DOHH2 (cell line): ENCODE measurements at regions not wholly inside any gene's neighbourhood (a gene's known extent, or its start where the extent isn't known, plus 50 kb on each side); places are given as distances from the start of the nearest gene placed in this dataset.

Experiments
- H3F3A ChIP-seq: fragments of 200-600 bp; sonication (generic), shearing (Covaris generic); 2 replicates; pipeline ENCODE4 v1.6.0; 2016; ENCODE audit warnings: antibody characterized with exemption, mild to moderate bottlenecking; ENCODE audit not compliant: control insufficient read depth, insufficient read depth
- H3K27ac ChIP-seq: fragments of 200-600 bp; sonication (generic); 2 replicates; pipeline ENCODE4 v1.5.1; 2014; ENCODE audit warnings: low read depth, mild to moderate bottlenecking, low read length, moderate library complexity
- H3K27me3 ChIP-seq: fragments of 200-600 bp; sonication (generic); 2 replicates; pipeline ENCODE4 v1.6.1; 2014; ENCODE audit warnings: mild to moderate bottlenecking, low read length, mixed read lengths; ENCODE audit not compliant: control insufficient read depth
- H3K36me3 ChIP-seq: fragments of 200-600 bp; sonication (generic); 2 replicates; pipeline ENCODE4 v1.6.1; 2014; ENCODE audit warnings: mild to moderate bottlenecking, low read length, moderate library complexity, mixed read lengths; ENCODE audit not compliant: control insufficient read depth
- H3K4me1 ChIP-seq: fragments of 200-600 bp; sonication (generic); 2 replicates; pipeline ENCODE4 v1.6.1; 2014; ENCODE audit warnings: mild to moderate bottlenecking, low read length, mixed read lengths; ENCODE audit not compliant: control insufficient read depth
- H3K4me2 ChIP-seq: fragments of 200-600 bp; sonication (generic); 2 replicates; pipeline ENCODE4 v1.6.0; 2014; ENCODE audit warnings: mild to moderate bottlenecking, low read length, moderate library complexity
- H3K4me3 ChIP-seq: fragments of 200-600 bp; sonication (generic); 2 replicates; pipeline ENCODE4 v1.5.1; 2014; ENCODE audit warnings: mild to moderate bottlenecking, low read length, mixed read lengths
- H3K79me2 ChIP-seq: fragments of 200-600 bp; sonication (generic); 2 replicates; pipeline ENCODE4 v1.6.1; 2014; ENCODE audit warnings: mild to moderate bottlenecking, low read length, mixed read lengths; ENCODE audit not compliant: control insufficient read depth
- H3K9me2 ChIP-seq: fragments of 200-600 bp; sonication (generic); replicated peaks from 2 replicates; pipeline ENCODE4 v1.6.1; 2014; ENCODE audit warnings: mild to moderate bottlenecking, low read length, mixed read lengths; ENCODE audit not compliant: control insufficient read depth
- H3K9me3 ChIP-seq: fragments of 200-600 bp; sonication (generic); 2 replicates; pipeline ENCODE4 v1.6.1; 2014; ENCODE audit warnings: antibody characterized with exemption, low read length, mixed read lengths; ENCODE audit not compliant: control insufficient read depth, insufficient read depth
- H4K20me1 ChIP-seq: fragments of 200-600 bp; sonication (generic); 2 replicates; pipeline ENCODE4 v1.6.0; 2014; ENCODE audit warnings: low read depth, mild to moderate bottlenecking, antibody characterized with exemption, low read length, moderate library complexity; ENCODE audit not compliant: control insufficient read depth, insufficient read depth
- EZH2phosphoT487 ChIP-seq: fragments of 200-600 bp; sonication (generic); IDR thresholded peaks from 2 replicates; pipeline ENCODE4 v1.6.1; 2017; ENCODE audit warnings: borderline replicate concordance, mild to moderate bottlenecking, antibody characterized with exemption, low read length, moderate library complexity, mixed read lengths
- TF ChIP-seq, protein P1 (sequence below): fragments of 200-600 bp; sonication (generic); IDR thresholded peaks from one replicate; pipeline ENCODE4 v1.5.1; 2014; ENCODE audit warnings: antibody characterized with exemption, mild to moderate bottlenecking, low read depth, low read length; ENCODE audit not compliant: poor library complexity, severe bottlenecking

DNA sequence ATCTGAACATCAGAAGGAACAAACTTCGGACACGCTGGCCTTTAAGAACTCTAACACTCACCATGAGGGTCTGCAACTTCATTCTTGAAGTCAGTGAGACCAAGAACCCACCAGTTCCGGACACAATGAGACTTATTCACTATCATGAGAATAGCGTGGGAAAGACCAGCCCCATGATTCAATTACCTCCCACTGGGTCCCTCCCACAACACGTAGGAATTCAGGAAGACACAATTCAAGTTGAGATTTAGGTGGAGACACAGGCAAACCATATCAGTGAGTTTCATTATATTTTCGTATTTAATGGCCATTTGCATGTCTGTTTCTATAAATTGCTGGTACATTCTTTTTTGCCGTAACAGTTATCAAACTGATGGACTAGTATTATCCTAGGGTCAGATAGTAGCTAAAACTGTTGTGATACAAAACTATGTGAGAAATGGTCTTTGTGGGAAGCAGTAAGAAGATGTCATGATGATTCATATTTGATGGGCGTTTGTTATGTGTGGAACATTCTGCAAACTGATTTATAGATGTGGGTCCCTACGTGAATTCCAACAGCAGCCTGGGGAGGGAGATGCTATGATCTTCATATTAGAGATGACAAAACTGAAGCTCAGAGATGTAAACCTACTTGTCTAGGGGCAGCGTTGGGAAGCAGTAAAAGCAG lies 282.4 kb upstream of the TMEM132C start:
- no peaks in the 10 kb centered on the region for H3K79me2 ChIP-seq
- TF ChIP-seq EZH2phosphoT487, result no peak
- TF ChIP-seq, protein P1, sequence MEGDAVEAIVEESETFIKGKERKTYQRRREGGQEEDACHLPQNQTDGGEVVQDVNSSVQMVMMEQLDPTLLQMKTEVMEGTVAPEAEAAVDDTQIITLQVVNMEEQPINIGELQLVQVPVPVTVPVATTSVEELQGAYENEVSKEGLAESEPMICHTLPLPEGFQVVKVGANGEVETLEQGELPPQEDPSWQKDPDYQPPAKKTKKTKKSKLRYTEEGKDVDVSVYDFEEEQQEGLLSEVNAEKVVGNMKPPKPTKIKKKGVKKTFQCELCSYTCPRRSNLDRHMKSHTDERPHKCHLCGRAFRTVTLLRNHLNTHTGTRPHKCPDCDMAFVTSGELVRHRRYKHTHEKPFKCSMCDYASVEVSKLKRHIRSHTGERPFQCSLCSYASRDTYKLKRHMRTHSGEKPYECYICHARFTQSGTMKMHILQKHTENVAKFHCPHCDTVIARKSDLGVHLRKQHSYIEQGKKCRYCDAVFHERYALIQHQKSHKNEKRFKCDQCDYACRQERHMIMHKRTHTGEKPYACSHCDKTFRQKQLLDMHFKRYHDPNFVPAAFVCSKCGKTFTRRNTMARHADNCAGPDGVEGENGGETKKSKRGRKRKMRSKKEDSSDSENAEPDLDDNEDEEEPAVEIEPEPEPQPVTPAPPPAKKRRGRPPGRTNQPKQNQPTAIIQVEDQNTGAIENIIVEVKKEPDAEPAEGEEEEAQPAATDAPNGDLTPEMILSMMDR, result no peak

DNA sequence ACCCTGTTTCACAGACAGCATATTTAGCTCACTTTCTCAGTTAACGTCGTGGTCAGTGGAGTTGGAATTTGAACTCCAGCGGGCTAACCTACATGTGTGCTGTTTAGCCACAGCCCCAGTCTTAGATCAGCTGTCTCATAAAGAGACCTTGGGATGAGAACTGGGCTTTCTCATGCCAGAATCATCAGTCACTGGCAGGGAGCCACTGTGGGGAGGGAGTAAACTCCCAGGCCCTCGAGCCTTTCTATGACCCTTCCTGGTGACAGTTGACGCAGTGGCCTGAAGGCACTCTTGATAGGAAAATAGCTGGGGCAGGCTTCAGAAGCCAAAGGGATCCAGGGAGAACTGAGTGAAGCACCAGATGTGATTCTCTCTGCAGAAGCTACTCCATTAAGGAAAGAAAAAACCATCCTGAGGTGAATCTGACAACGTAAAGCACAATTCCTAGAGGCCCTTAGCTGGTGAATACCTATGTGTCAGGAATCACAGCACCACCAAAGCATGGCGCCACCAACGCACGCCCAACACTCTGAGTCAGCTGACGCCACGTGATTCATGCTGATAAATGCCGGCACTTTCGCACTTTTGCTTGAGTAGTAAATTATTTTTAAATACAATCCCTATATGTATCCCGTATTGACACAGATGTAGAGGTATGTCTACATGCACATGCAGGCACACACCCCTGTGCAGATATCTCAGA lies 279.6 kb upstream of the TMEM132C start:
- H3K4me2 ChIP-seq, result no peak overlapping the region
- H3F3A ChIP-seq, result no peaks in the 10 kb centered on the region
- no peak overlapping the region for H3K27ac ChIP-seq
- no peaks in the 10 kb centered on the region for H3K79me2 ChIP-seq
- H4K20me1 ChIP-seq, result no peaks in the 10 kb centered on the region
- no peaks in the 10 kb centered on the region; the same call in 1 of the 2 replicates for H3K9me3 ChIP-seq
- H3K4me1 ChIP-seq, result no peaks in the 10 kb centered on the region
- H3K9me2 ChIP-seq, result no peaks in the 10 kb centered on the region
- TF ChIP-seq, protein P1, result no peak
- TF ChIP-seq EZH2phosphoT487, result no peak
- no peaks in the 10 kb centered on the region for H3K27me3 ChIP-seq
- H3K36me3 ChIP-seq, result no peaks in the 10 kb centered on the region
- no peak overlapping the region for H3K4me3 ChIP-seq

More for the DNA sequence above, 282.4 kb upstream of the TMEM132C start:
- Histone ChIP-seq H4K20me1 (no peaks in the 10 kb centered on the region), H3K36me3 (no peaks in the 10 kb centered on the region), H3K4me3 (no peak overlapping the region), H3K27ac (no peak overlapping the region), H3K4me2 (no peak overlapping the region), H3K27me3 (no peaks in the 10 kb centered on the region), H3K4me1 (no peaks in the 10 kb centered on the region), H3K9me3 (no peaks in the 10 kb centered on the region; the same call in 1 of the 2 replicates), H3F3A (no peaks in the 10 kb centered on the region), H3K9me2 (no peaks in the 10 kb centered on the region)

DNA sequence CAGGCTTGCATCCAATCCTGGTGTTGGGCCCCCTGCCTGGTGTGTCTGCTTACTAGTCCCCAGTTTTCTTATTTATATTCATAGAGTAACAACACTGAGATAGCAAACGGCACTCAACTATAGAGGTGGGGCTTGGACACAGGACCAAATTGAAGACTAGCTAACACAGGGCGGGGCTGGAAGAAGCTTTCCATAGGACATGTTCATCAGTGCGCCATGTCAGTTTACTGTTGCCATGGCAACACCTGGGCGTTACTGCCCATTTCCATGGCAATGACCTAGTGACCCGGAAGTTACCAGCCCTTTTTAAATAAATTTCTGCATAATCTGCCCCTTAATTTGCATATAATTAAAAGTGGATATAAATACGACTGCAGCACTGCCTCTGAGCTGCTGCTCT lies 275.5 kb upstream of the TMEM132C start:
- TF ChIP-seq, protein P1, result no peak
- no peak for TF ChIP-seq EZH2phosphoT487
- Histone ChIP-seq H3F3A (no peaks in the 10 kb centered on the region), H3K9me2 (no peaks in the 10 kb centered on the region), H3K4me3 (no peak overlapping the region), H3K4me1 (no peaks in the 10 kb centered on the region), H3K9me3 (no peaks in the 10 kb centered on the region), H3K36me3 (no peaks in the 10 kb centered on the region), H3K79me2 (no peaks in the 10 kb centered on the region), H3K4me2 (no peak overlapping the region), H3K27ac (no peak overlapping the region), H3K27me3 (no peaks in the 10 kb centered on the region), H4K20me1 (no peaks in the 10 kb centered on the region)
